HG02571 (cell line): ENCODE measurements at regions not wholly inside any gene's neighbourhood (a gene's known extent, or its start where the extent isn't known, plus 50 kb on each side); places are given as distances from the start of the nearest gene placed in this dataset.
A peak's percentile ranks its signal among the peaks of the same experiment; 100 is the strongest.
"Not testable (repeated sequence)": the region's sequence is repeated elsewhere in the genome, so short reads cannot be mapped to it uniquely, and the experiment has no call there.

Experiments used
- ATAC-seq: cut with Tn5 transposase; IDR thresholded peaks from one replicate; pipeline ENCODE4 v1.9.1; 2021; ENCODE audit warnings: mild to moderate bottlenecking, moderate library complexity; ENCODE audit not compliant: unreplicated experiment

GRCh38 chr7:143704813-143705212 is 52.7 kb downstream of the CTAGE6 start:
- not testable (repeated sequence) for ATAC-seq

DNA sequence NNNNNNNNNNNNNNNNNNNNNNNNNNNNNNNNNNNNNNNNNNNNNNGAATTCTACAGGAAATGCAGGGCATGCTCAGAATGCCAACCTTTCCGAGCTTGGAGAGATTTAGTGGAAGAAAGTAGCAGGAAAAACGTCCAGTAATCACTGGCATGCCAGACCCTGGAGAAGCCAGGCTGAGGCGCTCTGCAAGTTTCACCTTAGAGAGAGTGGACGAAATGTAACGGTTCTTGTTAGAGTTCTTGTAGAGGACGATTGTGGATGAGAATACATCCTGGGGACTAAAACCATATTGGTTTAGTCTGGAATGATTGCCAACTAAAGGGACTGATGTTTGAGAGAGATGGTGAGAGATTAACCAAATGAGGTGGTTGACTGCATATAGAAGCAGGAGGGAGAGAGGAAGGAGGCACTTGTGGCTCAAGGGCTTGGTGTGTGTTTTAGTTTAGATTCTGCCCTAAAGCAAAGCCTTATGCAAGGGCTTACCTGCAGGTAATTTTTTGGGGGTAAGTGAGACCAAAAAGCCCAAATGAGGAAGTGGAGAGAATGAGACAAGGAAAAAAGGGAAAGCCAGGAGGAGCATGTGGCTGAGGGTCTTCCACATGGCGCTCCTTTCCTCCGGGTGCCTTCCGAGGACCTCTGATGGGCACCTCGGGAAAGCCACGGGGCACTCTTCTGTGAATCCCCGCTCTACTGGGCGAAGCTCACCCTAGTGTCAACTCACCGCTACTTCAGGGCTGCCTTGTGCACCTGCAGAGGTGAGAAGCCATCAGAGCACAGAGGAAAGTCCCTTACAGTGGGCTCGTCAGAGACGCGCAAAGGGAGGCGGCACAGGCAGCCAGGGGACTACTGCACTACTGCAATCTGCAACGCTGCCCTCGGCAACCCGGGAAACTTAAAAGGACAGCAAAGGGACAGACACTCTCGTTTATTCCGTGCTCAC is 56.5 kb downstream of the CTAGE6 start:
- peak; percentile 98 for ATAC-seq
